Trophoblast cell (in vitro differentiated cells and primary cell): ENCODE measurements at regions not wholly inside any gene's neighbourhood (a gene's known extent, or its start where the extent isn't known, plus 50 kb on each side); places are given as distances from the start of the nearest gene placed in this dataset.

ENCODE experiments used
- DNase-seq, 2 donors: peaks; one replicate each; pipeline ENCODE4 v3.0.0-alpha.2; 2016
- H2AFZ ChIP-seq: 2 replicates; pipeline ENCODE4 v1.6.1; 2013; ENCODE audit warnings: low read length, moderate library complexity, mild to moderate bottlenecking; ENCODE audit not compliant: insufficient read depth, poor library complexity
- H2AK5ac ChIP-seq: 2 replicates; pipeline ENCODE4 v1.6.1; 2013; ENCODE audit warnings: mild to moderate bottlenecking, low read length
- H2BK120ac ChIP-seq: 2 replicates; pipeline ENCODE4 v1.6.1; 2013; ENCODE audit warnings: low read length, mild to moderate bottlenecking, moderate library complexity; ENCODE audit not compliant: insufficient read depth, poor library complexity
- H2BK12ac ChIP-seq: 2 replicates; pipeline ENCODE4 v1.6.1; 2013; ENCODE audit warnings: mild to moderate bottlenecking, low read length, moderate library complexity
- H2BK5ac ChIP-seq: 2 replicates; pipeline ENCODE4 v1.6.1; 2013; ENCODE audit warnings: low read length, low read depth, moderate library complexity, mild to moderate bottlenecking; ENCODE audit not compliant: poor library complexity
- H3K14ac ChIP-seq: 2 replicates; pipeline ENCODE4 v1.6.1; 2013; ENCODE audit warnings: mild to moderate bottlenecking, low read length
- H3K18ac ChIP-seq: 2 replicates; pipeline ENCODE4 v1.6.1; 2013; ENCODE audit warnings: mild to moderate bottlenecking, low read length
- H3K23ac ChIP-seq: 2 replicates; pipeline ENCODE4 v1.6.1; 2013; ENCODE audit warnings: low read length
- H3K27ac ChIP-seq: 2 replicates; pipeline ENCODE4 v1.5.1; 2013; ENCODE audit warnings: low read depth, mild to moderate bottlenecking, inconsistent platforms, low read length, moderate library complexity
- H3K27me3 ChIP-seq: 2 replicates; pipeline ENCODE4 v1.6.1; 2013; ENCODE audit warnings: inconsistent platforms, mild to moderate bottlenecking, low read length, moderate library complexity; ENCODE audit not compliant: insufficient read depth
- H3K36me3 ChIP-seq, 2 experiments: 1 replicate in 1 of 2; 2 replicates in 1 of 2; pipeline ENCODE4 v1.6.1; 2013; ENCODE audit warnings: low read length in 2 of 2, mild to moderate bottlenecking in 2 of 2, moderate library complexity in 1 of 2; ENCODE audit not compliant: insufficient read depth in 2 of 2, control insufficient read depth in 1 of 2
- H3K4ac ChIP-seq: 2 replicates; pipeline ENCODE4 v1.6.1; 2013; ENCODE audit warnings: low read depth, mild to moderate bottlenecking, low read length, moderate library complexity
- H3K4me1 ChIP-seq, 2 experiments: 1 replicate in 1 of 2; 2 replicates in 1 of 2; pipeline ENCODE4 v1.6.1; 2013; ENCODE audit warnings: low read length in 2 of 2, mild to moderate bottlenecking in 2 of 2, moderate library complexity in 1 of 2; ENCODE audit not compliant: insufficient read depth in 2 of 2, control insufficient read depth in 1 of 2
- H3K4me2 ChIP-seq: 2 replicates; pipeline ENCODE4 v1.6.1; 2013; ENCODE audit warnings: inconsistent platforms, mild to moderate bottlenecking, low read length, moderate library complexity
- H3K4me3 ChIP-seq: 2 replicates; pipeline ENCODE4 v1.5.1; 2013; ENCODE audit warnings: mild to moderate bottlenecking, low read depth, low read length, inconsistent platforms
- H3K79me1 ChIP-seq: one replicate; pipeline ENCODE4 v1.6.1; 2013; ENCODE audit warnings: low read length
- H3K79me2 ChIP-seq: 2 replicates; pipeline ENCODE4 v1.6.1; 2013; ENCODE audit warnings: low read length, mild to moderate bottlenecking; ENCODE audit not compliant: control insufficient read depth, insufficient read depth, poor library complexity
- H3K9ac ChIP-seq: 2 replicates; pipeline ENCODE4 v1.6.1; 2013; ENCODE audit warnings: mild to moderate bottlenecking, low read length
- H3K9me3 ChIP-seq: 2 replicates; pipeline ENCODE4 v1.6.1; 2013; ENCODE audit warnings: low read depth, mild to moderate bottlenecking, control low read depth, inconsistent platforms, low read length; ENCODE audit not compliant: insufficient read depth
- H4K12ac ChIP-seq: 2 replicates; pipeline ENCODE4 v1.6.1; 2013; ENCODE audit warnings: low read depth, mild to moderate bottlenecking, low read length, moderate library complexity
- H4K8ac ChIP-seq: 2 replicates; pipeline ENCODE4 v1.6.1; 2013; ENCODE audit warnings: low read depth, mild to moderate bottlenecking, low read length, moderate library complexity
- H4K91ac ChIP-seq: one replicate; pipeline ENCODE4 v1.6.1; 2013; ENCODE audit warnings: low read depth, mild to moderate bottlenecking, low read length, moderate library complexity
- WGBS: extraction: QIAGEN DNeasy Blood & Tissue Kit; methylation state at CpG from one replicate; pipeline ENCODE4 v1.1.7; 2013; ENCODE audit warnings: missing lambda C conversion rate; ENCODE audit not compliant: insufficient read length, insufficient coverage; ENCODE audit errors: extremely low coverage; 5-methylcytosine and 5-hydroxymethylcytosine counted together

- Histone ChIP-seq H2BK120ac (no peak overlapping the region), H3K79me2 (no peaks in the 10 kb centered on the region), H3K4ac (no peak overlapping the region), H4K8ac (no peak overlapping the region), H3K14ac (no peak overlapping the region), H2AFZ (no peak overlapping the region), H3K27me3 (no peaks in the 10 kb centered on the region), H2AK5ac (no peak overlapping the region), H3K23ac (no peak overlapping the region), H2BK5ac (no peak overlapping the region), H2BK12ac (no peak overlapping the region), H3K4me2 (no peak overlapping the region), H3K9me3 (no peaks in the 10 kb centered on the region), H4K91ac (no peak overlapping the region), H3K36me3 (no peaks in the 10 kb centered on the region), H3K79me1 (no peaks in the 10 kb centered on the region), H3K4me3 (no peak overlapping the region), H3K27ac (no peak overlapping the region), H4K12ac (no peak overlapping the region), H3K4me1 (no peaks in the 10 kb centered on the region), H3K18ac (no peak overlapping the region), H3K9ac (no peak overlapping the region)
- no CpG with 5 or more reads among the region's 1 CpG for WGBS
- DNase-seq = no peak
Observed at GRCh38 chr9:103669296-103669695, 424.8 kb upstream of the SMC2 start.

- Histone ChIP-seq H2BK12ac (no peak overlapping the region), H3K9me3 (no peaks in the 10 kb centered on the region), H3K4me2 (no peak overlapping the region), H3K79me1 (no peaks in the 10 kb centered on the region), H3K9ac (no peak overlapping the region), H4K91ac (no peak overlapping the region), H2BK120ac (no peak overlapping the region), H4K8ac (no peak overlapping the region), H3K4me1 (no peaks in the 10 kb centered on the region), H3K18ac (no peak overlapping the region), H4K12ac (no peak overlapping the region), H3K79me2 (no peaks in the 10 kb centered on the region), H3K36me3 (no peaks in the 10 kb centered on the region), H3K14ac (no peak overlapping the region), H3K23ac (no peak overlapping the region), H2AK5ac (no peak overlapping the region), H3K4ac (no peak overlapping the region), H3K4me3 (no peak overlapping the region), H2AFZ (no peak overlapping the region), H3K27ac (no peak overlapping the region), H3K27me3 (no peaks in the 10 kb centered on the region), H2BK5ac (no peak overlapping the region)
- no peak for DNase-seq
Observed at GRCh38 chr9:103674271-103674670, 419.8 kb upstream of the SMC2 start.

GRCh38 chr9:103680581-103680980 is 413.5 kb upstream of the SMC2 start:
- Histone ChIP-seq H3K4me2 (no peak overlapping the region), H3K9ac (no peak overlapping the region), H4K8ac (no peak overlapping the region), H2BK5ac (no peak overlapping the region), H3K79me2 (no peaks in the 10 kb centered on the region), H3K27ac (no peak overlapping the region), H3K4me3 (no peak overlapping the region), H3K4me1 (no peaks in the 10 kb centered on the region), H3K9me3 (no peaks in the 10 kb centered on the region), H2BK120ac (no peak overlapping the region), H4K12ac (no peak overlapping the region), H3K79me1 (no peaks in the 10 kb centered on the region), H3K18ac (no peak overlapping the region), H2BK12ac (no peak overlapping the region), H2AK5ac (no peak overlapping the region), H3K14ac (no peak overlapping the region), H2AFZ (no peak overlapping the region), H3K23ac (no peak overlapping the region), H3K27me3 (no peaks in the 10 kb centered on the region), H3K36me3 (no peaks in the 10 kb centered on the region), H4K91ac (no peak overlapping the region), H3K4ac (no peak overlapping the region)
- DNase-seq = no peak

GRCh38 chr9:103681435-103681834 is 412.7 kb upstream of the SMC2 start:
- Histone ChIP-seq H2AK5ac (no peak overlapping the region), H2AFZ (no peak overlapping the region), H2BK5ac (no peak overlapping the region), H3K23ac (no peak overlapping the region), H3K9me3 (no peaks in the 10 kb centered on the region), H3K27ac (no peak overlapping the region), H3K79me2 (no peaks in the 10 kb centered on the region), H3K27me3 (no peaks in the 10 kb centered on the region), H4K91ac (no peak overlapping the region), H4K12ac (no peak overlapping the region), H3K4me1 (no peaks in the 10 kb centered on the region), H3K14ac (no peak overlapping the region), H2BK120ac (no peak overlapping the region), H3K36me3 (no peaks in the 10 kb centered on the region), H3K4me2 (no peak overlapping the region), H2BK12ac (no peak overlapping the region), H3K4me3 (no peak overlapping the region), H4K8ac (no peak overlapping the region), H3K79me1 (no peaks in the 10 kb centered on the region), H3K9ac (no peak overlapping the region), H3K4ac (no peak overlapping the region), H3K18ac (no peak overlapping the region)
- no CpG with 5 or more reads among the region's 6 CpGs for WGBS
- DNase-seq = no peak
